HuH-7.5 (cell line): ENCODE measurements at regions not wholly inside any gene's neighbourhood (a gene's known extent, or its start where the extent isn't known, plus 50 kb on each side); places are given as distances from the start of the nearest gene placed in this dataset.

Source experiments
- DNase-seq: peaks from one replicate; pipeline ENCODE4 v3.0.0; 2011; ENCODE audit warnings: low spot score

DNA sequence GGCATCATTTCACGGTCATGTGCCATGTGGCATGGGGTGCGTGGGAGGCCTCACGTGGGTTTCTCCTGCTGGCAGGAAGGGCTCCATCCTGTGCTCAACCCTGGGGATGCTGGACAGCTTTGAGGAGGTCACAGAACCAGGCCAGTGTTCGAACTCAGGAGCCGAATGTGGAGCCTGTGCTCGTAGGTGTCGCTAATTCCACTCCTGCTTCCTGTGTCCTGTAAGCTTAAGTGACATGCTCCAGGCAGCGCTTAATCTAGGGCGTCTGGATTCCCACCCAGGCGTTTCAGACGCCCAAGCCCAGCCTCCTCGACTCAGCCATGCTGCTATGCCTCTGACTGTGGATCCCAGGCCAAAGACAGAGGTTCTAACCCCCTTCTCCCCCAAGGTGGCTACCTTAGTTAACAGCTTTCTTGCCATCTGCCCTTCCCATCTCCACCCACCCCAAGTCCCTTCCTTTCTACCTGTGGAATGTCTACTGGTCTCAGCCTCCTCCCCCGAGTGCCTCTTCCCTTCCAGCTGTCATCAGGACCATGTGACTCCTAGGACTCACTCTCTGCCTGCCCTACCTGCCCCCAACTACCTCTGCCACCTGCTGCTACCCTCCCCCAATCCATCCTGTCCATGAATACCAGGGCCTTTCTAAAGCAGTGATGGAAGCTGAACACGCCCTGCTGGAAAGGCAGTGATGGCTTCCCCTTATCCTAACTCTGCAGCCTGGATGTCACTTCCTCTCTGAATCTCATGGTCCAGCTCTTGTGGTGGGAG lies 255.1 kb downstream of the CDH26 start:
- DNase-seq: no peak

DNA sequence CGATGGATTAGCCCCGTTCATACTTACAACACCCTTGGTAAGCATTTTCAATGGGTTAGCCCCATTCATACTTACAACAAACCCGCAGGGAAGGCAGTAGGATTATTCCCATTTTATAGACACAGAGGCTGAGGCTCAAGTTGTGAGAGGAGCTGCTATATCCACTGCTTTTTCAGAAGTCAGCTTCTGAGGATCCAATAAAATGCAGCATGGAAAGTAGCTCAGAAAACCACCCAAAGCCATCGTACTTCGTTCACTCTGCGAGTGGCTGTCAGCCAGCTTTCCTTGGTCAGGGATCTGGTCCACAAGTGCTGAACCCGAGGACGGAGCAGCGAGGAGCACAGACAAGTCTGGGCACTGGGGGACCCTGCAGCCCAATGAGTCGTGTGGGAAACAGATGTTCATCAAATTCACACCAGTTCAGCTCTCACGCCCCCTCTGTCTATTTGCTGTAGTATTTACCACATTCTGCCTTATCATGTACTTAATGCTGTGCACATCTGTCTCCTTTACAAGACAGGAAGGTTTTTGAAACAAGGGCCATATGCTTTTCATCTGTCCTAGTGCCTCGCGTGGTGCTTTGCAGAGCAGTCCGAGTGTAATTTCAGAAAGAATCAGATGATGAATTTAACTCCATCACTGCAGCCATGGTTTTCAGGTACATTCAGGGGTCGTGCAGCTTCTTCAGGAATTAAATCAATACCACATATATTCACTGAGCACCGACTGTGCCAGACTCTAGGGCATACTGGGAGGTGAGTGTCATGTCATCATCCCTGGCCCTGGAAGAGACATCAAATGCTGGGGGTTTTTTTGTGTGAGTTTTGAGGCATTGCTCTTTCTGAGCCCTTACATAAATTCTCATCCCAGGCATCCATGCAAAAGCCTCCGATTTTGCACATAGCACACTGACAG lies 256.9 kb downstream of the CDH26 start:
- no peak for DNase-seq

DNA sequence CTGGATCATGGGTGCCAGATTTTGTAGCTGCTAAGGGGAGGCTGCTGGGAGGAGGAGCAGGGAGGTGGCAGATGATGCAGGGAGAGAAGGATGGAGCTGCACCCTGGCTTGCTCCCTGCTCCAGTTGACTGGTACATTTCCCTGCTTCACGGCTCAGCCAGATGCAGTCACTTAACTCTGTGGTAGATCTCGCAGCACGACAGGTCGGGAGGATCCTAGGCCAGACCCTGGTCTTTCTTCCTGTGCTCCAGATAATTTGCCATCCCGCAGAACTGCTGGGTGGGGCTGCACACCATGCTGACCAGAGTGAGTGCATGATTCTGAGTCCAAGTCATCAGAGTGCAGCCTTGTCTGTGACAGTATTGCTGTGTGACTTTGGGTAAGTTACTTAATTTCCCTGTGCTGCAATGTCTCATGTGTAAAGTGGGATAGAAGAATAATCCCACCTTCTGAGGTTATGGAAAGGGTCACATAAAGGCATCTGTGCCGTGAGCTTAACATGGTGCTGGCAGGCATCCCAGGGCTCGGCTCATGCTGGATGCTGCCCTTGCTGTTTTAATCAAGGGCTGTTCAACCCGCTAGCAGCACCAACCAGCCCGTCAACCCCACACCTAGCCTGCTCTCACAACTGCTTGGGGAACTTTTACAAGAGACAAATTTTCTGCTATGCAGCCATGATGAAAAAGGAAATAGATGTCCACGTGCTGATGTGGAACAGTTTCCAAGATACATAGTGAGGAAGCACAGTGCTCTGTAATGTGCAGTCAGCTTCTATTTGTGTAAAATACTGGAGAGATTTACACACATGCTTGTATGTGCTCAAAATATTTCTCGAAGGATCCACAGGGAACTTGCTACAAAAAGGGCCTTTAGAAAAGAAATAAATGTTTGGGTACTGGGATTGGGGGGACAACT lies 257.9 kb downstream of the CDH26 start:
- DNase-seq: no peak

DNA sequence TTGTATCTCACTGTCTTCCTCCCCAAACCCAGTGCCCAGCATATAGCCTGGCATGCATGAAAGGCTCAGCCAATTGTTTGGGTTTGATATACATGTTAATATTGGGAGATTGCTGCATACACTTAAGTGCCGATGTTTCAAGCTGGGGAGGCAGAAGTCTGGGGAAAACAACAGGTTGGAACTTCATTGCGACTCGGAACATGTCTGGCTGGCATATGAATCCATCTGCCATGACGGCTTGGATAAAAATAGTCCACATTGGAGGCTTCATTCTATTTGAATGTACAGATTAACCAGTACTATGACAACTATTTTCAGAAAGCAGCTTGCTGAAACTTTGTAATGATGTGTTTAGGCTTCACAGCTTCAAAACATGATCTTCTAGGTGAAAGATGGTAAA lies 261.0 kb downstream of the CDH26 start:
- DNase-seq: no peak

DNA sequence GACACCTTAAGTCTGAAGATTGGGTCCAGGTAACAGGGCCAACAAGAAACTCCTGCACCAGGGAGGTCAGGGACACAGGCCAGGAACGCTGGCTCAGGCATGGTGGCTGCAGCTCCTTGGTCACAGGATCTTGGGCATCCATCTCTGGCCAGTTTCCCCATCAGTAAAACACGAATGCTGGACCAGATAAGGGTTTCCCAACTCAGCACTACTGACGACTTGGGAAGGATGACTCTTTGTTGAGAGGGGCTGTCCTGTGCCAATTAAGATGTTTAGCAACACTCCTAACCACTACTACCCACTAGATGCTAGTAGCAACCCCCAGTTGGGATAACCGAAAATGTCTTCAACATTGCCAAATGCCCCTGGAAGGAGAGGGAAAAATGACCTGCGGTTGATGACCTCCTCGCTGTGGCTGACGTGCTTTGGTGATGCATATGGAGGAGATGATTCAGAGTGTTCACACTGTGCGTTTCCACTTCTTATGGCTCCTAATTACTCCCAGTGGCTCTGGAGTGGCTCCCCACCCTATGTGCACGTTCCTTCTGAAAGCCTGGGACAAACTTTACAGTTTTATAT lies 261.9 kb downstream of the CDH26 start:
- DNase-seq: no peak

DNA sequence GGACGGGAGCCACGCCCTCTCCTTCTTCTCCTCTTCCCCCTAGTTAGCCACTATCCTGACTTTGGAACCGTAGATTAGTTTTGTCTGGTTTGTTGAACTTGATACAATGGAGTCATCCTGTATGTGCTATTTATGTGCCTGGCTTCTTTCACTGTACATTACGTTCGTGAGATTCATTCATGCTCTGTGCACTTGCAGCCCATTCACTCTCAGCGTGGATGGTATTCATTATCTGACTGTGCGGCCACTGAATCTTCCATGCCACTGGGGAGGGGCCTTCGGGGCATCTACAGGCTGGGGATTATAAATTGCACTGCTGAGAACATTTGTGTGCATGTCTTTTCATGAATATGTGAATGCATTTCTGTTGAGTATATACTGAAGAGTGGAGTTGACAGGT lies 262.5 kb downstream of the CDH26 start:
- no peak for DNase-seq

DNA sequence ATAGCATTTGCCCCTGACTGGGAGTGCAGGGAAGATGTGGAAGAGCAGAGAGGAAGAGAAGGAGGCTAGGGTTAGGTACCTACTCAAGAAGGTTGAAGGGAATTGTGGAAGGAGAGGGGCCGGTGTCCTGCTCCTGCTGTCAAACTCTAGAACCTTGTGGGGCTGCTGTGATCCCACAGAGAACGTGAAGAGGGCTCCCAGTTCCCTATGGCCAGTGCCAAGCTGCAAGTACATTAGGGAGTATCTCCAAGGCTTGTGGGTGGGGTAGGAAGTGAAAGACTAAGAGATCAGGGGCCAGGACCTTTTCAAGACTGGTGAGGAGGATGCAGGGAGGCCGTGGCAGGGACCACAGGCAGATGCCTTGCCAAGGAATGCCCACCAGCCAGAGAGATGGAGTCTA lies 263.4 kb downstream of the CDH26 start:
- DNase-seq: no peak

DNA sequence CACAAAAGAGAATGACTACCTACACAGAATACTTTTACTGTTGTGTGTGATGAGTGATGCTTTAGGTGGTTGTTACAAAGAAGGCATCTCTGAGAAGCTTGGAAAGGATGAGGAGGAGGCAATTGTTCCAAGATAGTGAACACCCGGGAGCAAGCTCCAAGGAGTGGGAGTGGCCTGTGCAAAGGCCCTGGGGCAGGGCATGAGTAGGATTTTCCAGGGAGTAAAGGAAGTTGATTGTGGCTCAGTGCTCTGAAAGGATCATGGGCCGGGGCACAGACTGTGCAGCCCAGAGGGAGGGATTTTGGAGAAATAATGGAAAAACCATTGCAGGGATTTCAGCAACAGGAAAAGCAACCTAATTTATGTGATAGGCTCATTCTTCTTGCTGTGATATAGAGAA lies 264.3 kb downstream of the CDH26 start:
- no peak for DNase-seq

DNA sequence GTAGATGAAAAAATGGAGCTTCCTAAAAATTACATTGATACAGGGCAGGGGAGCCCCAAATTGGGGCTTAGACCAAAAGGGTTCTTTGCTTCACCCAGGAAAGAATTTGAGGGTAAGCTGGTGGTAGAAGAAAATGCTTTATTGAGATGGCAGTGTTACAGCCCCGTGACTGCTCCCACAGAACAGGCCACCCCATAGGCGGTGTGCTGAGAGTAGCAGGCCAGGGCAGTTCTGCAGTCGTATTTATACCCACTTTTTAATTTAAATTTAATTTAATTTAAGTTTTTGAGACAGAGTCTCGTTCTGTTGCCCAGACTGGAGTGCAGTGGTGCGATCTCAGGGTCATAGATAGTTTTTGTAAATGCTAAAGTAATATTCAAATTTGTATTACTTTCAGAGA lies 265.0 kb downstream of the CDH26 start:
- DNase-seq: no peak

DNA sequence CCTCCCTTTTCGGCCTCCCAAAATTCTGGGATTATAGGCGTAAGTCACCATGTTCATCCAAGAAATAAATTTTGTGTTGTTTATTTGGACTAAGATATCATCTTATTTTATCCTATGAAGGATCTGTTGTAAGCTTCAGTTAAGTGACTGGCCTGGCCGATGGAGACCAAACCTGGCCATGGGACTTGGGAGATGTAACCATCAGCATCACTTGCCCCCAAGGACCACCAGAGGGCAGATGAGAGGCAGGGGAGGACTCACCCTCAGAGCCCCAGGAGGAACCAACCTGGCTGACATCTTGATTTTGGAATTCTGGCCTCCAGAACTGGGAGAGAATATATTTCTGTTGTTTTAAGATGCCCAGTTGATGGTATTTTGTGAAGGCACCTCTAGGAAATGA lies 266.7 kb downstream of the CDH26 start:
- no peak for DNase-seq

DNA sequence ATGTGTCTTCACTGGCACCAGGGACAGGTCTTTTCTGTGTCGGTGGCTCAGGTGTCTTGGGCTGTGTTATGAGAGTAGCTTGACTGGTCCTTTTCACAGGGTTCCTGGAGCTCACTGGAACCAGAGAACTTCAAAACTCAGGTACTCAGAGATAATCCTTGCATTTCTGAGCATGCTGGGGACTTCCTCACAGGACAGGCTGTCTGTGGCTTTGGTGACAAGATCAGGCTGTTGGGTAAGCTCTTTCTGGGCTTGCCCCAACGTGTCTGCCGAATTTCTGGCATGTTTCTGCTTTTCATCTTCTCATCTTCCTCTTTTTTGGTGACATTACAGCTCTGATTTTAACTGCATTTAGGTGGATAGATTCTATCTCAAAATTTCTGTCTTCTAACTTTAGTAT lies 270.0 kb downstream of the CDH26 start:
- no peak for DNase-seq

DNA sequence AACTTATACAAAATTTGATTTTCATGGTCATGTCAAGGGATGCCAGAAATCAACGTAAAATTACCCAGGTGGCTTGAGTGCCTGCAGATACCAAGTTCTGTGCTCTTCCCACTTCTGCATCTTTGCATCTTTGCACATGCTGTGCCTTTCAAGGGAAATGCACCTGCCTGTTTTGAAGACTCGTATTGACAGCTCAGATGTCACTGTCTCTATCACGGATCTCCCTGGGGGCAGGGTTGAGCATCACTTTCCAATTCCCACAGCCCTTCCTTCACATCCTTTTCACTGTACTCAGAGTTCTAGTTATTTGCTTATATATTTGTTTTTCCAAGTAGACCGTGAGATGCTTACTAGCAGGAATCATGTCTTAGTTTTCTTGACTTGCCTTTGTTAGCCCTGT lies 274.2 kb downstream of the CDH26 start:
- no peak for DNase-seq

DNA sequence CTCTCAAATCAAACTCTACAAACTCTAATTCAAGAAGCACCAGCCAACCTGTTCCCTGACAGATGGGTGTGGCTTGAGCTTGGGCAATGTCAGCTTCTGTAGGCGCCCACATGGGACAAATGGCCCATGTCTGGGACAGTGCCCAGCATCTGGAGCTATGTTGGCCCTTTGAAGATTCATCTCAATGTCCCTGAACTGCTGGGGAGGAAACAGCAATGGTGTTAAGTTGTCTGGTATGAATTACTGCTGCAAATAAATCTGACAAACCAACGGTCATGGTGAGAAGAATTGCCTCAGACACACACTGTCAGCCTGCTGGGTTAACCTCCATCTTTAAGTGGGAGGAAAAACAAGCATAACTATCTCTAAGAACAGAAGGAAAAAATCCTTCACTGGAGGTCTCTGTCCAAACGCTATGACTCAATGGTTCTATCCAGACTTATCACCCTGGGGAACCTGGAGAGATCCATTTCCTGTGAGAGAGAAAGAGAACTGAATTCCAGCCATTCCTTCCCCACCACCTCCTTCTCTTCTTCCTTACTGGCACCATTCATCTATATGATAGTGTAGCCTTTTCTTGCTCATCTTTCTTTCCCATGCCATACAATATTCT lies 274.9 kb downstream of the CDH26 start:
- no peak for DNase-seq

DNA sequence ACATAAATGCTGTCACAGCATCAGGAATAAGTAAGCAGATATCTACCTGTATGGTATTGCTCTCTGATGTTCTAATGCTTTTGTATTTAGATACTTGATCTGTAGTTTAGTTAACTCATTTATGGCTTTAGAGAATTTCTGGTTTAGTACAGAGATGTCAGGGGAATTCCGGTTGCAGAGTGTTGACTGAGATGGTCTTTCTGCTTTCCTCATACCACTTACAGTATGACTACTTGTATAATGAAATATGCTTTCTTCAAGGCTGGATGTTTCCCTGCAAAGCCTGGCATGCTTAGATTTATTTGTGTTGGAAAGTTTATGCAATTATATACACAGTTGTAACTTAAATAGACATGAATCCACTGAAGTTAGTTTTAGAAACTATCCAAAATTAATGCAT lies 278.4 kb downstream of the CDH26 start:
- no peak for DNase-seq

DNA sequence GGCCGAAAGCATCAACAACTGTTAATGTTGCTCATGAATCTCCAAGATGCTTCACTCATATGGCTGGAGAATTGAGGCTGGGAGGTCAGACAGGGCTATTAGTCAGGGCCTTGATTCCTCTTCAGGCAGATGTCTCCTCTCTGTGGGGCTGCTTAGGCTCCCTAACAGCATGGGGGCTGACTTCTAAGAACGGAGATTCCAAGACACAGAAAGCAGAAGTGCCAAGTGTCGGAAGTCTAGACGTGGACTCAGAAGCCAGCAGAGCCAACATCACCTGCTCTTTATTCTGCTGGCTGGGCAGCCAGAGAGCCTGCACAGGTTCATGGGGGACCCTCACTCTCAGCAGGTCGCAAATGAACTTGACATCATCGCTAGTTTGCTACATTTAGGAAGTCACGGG lies 279.8 kb downstream of the CDH26 start:
- DNase-seq: no peak

DNA sequence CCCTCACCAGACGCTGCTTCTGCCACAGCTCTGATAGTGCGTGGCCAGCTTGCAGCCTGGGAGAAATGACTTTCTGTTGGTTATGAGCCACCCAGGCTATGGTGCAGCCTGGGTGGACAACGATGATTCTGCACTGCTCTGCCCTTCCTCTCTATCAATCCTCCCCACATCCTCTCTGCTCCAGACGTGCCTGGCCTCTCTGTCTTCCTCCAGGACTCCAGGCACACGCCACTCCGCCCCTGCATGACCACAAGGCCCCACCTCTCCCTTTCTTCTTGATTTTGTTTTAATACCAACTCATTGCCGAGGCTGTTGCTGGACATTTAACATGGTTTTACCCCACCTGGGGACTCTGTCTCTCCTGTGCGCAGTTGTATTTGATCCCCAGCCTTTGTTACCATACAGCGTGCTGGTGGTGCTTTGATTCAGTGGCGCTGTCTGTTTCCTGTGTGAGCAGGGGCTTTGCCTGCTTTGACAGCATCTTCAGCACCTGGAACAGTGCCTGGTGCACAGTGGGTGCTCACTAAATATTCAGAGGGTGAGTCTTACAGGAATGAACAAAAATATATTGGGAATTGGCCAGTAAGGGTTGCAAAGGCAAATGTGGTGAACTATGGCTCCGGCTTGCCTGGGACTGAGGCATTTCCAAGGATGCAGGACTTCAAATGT lies 280.9 kb downstream of the CDH26 start:
- no peak for DNase-seq

DNA sequence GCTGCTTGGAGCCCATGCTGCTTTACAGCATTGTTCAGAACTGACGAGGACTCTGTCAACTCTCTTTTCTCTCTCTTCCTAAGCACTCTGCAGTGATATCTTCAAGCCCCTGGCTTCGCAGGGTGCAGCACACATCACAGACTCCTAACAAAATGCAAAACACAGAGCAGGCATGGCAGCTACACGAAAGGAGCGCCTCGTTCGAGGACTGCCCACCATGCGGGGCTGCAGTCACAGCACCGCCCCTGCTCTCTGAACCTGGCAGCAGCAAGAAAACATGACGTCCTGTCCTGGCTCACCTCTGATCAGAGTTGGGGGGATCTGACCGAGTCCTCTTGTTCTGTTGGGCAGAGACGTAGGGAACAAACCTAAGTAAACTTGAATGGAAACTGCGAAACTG lies 281.7 kb downstream of the CDH26 start:
- DNase-seq: no peak

DNA sequence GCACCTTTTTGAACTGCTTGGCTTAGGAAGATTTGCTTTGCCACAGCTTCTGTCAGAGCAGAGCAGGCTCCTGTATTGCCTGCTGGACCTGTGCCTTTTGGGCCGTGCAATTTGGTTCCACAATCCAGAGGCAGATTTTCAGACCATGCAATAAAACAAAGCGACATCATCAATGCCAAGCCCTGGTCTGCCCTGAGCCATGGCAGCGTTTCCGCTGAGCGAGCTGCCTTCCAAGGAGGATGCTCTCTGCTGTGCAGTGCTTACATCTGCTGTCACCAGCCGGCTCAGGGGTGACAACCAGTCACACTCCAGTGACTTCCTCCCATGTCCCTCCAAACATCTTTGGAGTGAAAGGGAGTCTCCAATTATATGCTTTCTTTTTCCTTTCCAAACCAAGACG lies 282.2 kb downstream of the CDH26 start:
- no peak for DNase-seq

DNA sequence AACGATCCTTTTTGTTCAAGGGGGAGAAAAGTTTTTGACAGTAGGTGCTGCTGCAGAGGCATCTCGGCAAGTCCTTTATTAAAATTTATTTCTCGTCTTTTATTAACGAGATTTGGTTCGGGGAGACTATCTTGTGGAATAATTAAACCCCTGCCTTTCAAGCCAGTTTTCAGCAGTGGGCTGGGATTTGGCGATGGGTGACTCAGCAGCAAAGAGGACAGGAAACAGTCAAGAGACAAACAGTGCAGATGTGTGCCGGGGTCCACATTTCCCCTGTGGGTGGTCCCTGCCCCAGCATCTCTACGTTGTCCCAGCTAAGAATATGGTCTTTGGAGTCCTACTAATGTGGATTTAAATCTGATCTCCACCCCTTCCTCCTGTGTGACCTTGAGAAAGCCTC lies 282.8 kb downstream of the CDH26 start:
- no peak for DNase-seq

DNA sequence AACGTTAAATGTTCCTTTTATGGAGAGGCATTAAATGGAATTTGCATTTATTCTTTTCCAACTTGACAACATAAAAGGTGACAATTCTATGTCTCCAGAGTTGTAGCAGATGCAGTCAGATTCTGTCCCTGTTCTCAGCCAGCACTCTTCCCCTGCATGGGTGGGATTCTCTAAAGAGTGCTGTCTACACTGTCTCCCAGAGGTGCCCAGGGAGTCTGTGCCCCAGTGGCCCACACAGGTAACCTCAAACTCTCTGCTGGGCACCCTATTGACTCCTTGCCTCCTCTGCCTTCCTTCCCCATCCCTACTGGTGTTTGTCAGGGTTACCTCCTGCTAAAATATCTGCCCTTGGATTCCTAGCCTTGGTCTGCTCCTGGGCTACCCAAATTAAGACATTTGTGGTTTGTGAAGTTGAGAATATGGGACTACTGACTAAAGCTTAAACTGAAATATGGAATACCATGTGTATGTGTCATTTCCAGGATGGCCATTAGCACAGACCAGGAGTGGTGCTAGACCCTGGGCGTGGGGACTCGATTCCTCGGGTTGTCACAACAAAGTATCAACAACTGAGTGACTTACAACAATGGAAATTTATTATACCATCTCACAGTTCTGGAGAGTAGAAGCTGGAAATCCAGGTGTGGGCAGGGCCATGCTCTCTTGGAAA lies 284.7 kb downstream of the CDH26 start:
- DNase-seq: no peak
